ENCODE measurements at regions not wholly inside any gene's neighbourhood (a gene's known extent, or its start where the extent isn't known, plus 50 kb on each side); places are given as distances from the start of the nearest gene placed in this dataset.

DNA sequence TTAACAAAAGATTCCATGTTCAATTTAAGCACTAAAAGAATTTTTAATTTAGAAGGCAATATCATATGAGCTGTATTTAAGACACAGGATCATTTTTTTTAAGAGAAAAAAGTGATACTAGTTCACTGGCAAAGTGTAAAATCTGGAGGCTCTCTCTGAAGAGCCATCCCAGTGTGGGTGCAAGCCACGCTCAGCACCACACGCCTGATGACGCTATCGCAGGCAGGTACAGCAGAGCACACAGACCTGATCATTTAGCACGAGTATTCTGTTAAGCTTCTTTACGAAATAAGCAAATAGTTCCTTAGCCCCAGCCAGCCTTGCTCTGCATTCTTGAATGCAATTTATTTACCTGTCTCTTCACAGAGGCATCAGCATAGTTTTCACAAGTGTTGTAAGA, 198.6 kb downstream of the SIPA1L2 start:
- Histone ChIP-seq H3F3A (ENCODE audit: low read depth) (no peaks in the 10 kb centered on the region), H3K4me3 (no peak overlapping the region), H3K9ac (no peak overlapping the region), H3K27me3 (no peaks in the 10 kb centered on the region), H3K4me1 (no peaks in the 10 kb centered on the region), H3K27ac (no peak overlapping the region), H2AFZ (replicated peaks) (no peak overlapping the region), H3K36me3 (no peaks in the 10 kb centered on the region), H3K9me3 (ENCODE audit: low read depth) (no peaks in the 10 kb centered on the region), H3K4me2 (no peak overlapping the region), H3K79me2 (ENCODE audit: low read depth) (no peaks in the 10 kb centered on the region), H4K20me1 (ENCODE audit: low read depth) (no peaks in the 10 kb centered on the region)
- no peak overlapping the region for H3K27ac Mint-ChIP-seq
- no peak overlapping the region for H3K4me3 Mint-ChIP-seq
- H3K27me3 Mint-ChIP-seq (ENCODE audit: insufficient read depth, low read depth): no peaks in the 10 kb centered on the region
- peaks cover 26% of the 10 kb centered on the region for H3K4me1 Mint-ChIP-seq
- DNase-seq (ENCODE audit: low spot score): no peak
- no peaks in the 10 kb centered on the region for H3K9me3 Mint-ChIP-seq
- TF ChIP-seq, protein P1, sequence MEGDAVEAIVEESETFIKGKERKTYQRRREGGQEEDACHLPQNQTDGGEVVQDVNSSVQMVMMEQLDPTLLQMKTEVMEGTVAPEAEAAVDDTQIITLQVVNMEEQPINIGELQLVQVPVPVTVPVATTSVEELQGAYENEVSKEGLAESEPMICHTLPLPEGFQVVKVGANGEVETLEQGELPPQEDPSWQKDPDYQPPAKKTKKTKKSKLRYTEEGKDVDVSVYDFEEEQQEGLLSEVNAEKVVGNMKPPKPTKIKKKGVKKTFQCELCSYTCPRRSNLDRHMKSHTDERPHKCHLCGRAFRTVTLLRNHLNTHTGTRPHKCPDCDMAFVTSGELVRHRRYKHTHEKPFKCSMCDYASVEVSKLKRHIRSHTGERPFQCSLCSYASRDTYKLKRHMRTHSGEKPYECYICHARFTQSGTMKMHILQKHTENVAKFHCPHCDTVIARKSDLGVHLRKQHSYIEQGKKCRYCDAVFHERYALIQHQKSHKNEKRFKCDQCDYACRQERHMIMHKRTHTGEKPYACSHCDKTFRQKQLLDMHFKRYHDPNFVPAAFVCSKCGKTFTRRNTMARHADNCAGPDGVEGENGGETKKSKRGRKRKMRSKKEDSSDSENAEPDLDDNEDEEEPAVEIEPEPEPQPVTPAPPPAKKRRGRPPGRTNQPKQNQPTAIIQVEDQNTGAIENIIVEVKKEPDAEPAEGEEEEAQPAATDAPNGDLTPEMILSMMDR (IDR thresholded peaks at IDR 0.05): no peak
- TF ChIP-seq EZH2 (IDR thresholded peaks at IDR 0.05) (no peak), EZH2phosphoT487 (IDR thresholded peaks at IDR 0.05) (no peak)
- H3K36me3 Mint-ChIP-seq: peaks cover 62% of the 10 kb centered on the region

DNA sequence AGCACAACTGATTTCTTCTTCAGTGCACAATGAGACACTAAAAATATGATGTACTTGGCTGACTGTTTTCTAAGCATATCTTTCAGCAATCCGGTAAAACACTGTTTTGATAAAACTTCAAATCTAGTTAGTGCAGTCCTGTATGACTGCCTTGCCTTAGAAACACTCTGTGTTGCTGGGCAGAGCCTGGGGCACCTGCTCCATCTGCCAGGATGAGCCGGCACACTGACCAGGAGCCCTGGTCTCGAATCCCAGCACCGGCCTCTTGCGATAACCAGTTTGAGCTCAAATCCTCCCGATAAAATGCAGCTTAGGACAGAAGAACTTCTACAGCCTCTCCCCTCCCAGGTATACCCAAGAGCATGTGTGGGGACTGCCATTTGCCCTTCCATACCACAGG, 199.5 kb downstream of the SIPA1L2 start:
- H3K4me1 ChIP-seq: no peaks in the 10 kb centered on the region
- no peaks in the 10 kb centered on the region for H3K9me3 ChIP-seq (ENCODE audit: low read depth)
- no peaks in the 10 kb centered on the region for H3F3A ChIP-seq (ENCODE audit: low read depth)
- no peak overlapping the region for H3K4me2 ChIP-seq
- no peaks in the 10 kb centered on the region for H3K79me2 ChIP-seq (ENCODE audit: low read depth)
- H4K20me1 ChIP-seq (ENCODE audit: low read depth): no peaks in the 10 kb centered on the region
- TF ChIP-seq, protein P1 (IDR thresholded peaks at IDR 0.05): no peak
- TF ChIP-seq EZH2phosphoT487 (IDR thresholded peaks at IDR 0.05): no peak
- no peak for TF ChIP-seq EZH2 (IDR thresholded peaks at IDR 0.05)
- no peaks in the 10 kb centered on the region for H3K36me3 ChIP-seq
- no peaks in the 10 kb centered on the region for H3K27me3 ChIP-seq
- Mint-ChIP-seq H3K27me3 (ENCODE audit: insufficient read depth, low read depth) (no peaks in the 10 kb centered on the region), H3K27ac (peak overlapping the region; percentile 33), H3K36me3 (peaks cover 61% of the 10 kb centered on the region), H3K4me1 (peaks cover 21% of the 10 kb centered on the region), H3K9me3 (no peaks in the 10 kb centered on the region), H3K4me3 (no peak overlapping the region)
- H2AFZ ChIP-seq (replicated peaks): no peak overlapping the region
- H3K9ac ChIP-seq: no peak overlapping the region
- no peak for DNase-seq (ENCODE audit: low spot score)
- no peak overlapping the region for H3K27ac ChIP-seq
- H3K4me3 ChIP-seq: no peak overlapping the region

DNA sequence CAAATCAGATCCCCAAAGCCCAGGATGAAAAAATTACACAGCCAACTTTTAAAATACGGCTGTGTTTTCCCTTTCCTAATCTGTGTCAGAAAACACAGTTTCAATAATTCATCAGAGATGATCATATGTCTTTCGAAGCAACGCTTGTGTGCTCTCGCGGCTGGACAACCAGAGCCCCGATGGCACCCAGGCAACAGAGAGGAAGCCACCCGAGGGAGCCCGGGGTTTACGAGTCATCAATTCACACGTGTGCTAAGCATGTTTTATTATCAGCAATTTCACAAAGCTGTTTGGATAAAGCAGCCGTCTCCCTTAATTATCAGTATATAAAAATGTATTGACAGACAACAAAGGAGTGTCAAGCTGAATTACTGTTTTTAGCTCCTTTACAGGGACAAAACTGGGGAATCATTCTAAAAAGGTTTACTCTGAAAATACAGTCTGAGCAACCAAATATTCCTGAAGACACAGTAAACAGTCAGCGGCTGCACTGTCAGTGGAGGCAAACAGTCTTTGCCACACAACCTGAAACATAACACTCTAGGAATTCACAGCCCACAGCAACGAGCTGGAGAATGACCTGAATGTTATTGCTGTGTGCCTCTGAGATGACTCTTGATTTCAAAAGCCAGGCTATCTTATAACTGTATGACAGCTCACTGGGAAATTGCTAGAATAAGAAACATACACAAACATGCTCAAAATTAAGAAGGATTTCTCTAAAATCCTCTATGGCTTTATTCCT, 201.0 kb downstream of the SIPA1L2 start:
- no peaks in the 10 kb centered on the region for H3K27me3 ChIP-seq
- H3K79me2 ChIP-seq (ENCODE audit: low read depth): no peaks in the 10 kb centered on the region
- no peak overlapping the region for H3K9ac ChIP-seq
- Mint-ChIP-seq H3K36me3 (peaks cover 56% of the 10 kb centered on the region), H3K4me1 (peaks cover 21% of the 10 kb centered on the region), H3K9me3 (no peaks in the 10 kb centered on the region), H3K27ac (peak overlapping the region; percentile 15), H3K4me3 (no peak overlapping the region), H3K27me3 (ENCODE audit: insufficient read depth, low read depth) (no peaks in the 10 kb centered on the region)
- no peak overlapping the region for H3K27ac ChIP-seq
- no peaks in the 10 kb centered on the region for H3F3A ChIP-seq (ENCODE audit: low read depth)
- H3K4me2 ChIP-seq: no peak overlapping the region
- H3K36me3 ChIP-seq: no peaks in the 10 kb centered on the region
- H4K20me1 ChIP-seq (ENCODE audit: low read depth): no peaks in the 10 kb centered on the region
- H3K4me3 ChIP-seq: no peak overlapping the region
- TF ChIP-seq, protein P1 (IDR thresholded peaks at IDR 0.05): no peak
- TF ChIP-seq EZH2phosphoT487 (IDR thresholded peaks at IDR 0.05): no peak
- TF ChIP-seq EZH2 (IDR thresholded peaks at IDR 0.05): no peak
- DNase-seq (ENCODE audit: low spot score): no peak
- no peak overlapping the region for H2AFZ ChIP-seq (replicated peaks)
- H3K9me3 ChIP-seq (ENCODE audit: low read depth): no peaks in the 10 kb centered on the region
- H3K4me1 ChIP-seq: no peaks in the 10 kb centered on the region
